ENCODE measurements at regions not wholly inside any gene's neighbourhood (a gene's known extent, or its start where the extent isn't known, plus 50 kb on each side); places are given as distances from the start of the nearest gene placed in this dataset.

DNA sequence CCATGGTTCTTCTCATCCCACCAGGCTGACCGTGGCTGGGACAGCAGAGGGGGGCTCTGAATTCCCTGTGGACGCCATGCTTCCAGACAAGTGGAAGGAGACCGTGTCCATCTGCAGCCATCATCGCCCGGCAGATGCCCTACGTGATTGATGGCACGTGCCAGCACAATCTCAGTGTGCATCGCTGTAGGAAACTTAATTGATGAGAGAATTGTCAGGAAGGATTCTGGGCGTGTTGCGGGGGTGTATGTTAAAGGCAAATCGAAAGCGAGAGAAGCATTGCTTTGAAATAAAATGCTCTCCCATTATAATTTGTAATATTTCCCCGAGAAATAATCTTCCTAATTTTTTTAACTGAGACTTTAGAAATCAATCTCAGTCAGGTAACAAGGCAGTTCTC, 185.5 kb upstream of the CDH4 start:
- no peak overlapping the region for H3K4me3 ChIP-seq (ENCODE audit: low read depth, low read length)
- TF ChIP-seq, protein P1, sequence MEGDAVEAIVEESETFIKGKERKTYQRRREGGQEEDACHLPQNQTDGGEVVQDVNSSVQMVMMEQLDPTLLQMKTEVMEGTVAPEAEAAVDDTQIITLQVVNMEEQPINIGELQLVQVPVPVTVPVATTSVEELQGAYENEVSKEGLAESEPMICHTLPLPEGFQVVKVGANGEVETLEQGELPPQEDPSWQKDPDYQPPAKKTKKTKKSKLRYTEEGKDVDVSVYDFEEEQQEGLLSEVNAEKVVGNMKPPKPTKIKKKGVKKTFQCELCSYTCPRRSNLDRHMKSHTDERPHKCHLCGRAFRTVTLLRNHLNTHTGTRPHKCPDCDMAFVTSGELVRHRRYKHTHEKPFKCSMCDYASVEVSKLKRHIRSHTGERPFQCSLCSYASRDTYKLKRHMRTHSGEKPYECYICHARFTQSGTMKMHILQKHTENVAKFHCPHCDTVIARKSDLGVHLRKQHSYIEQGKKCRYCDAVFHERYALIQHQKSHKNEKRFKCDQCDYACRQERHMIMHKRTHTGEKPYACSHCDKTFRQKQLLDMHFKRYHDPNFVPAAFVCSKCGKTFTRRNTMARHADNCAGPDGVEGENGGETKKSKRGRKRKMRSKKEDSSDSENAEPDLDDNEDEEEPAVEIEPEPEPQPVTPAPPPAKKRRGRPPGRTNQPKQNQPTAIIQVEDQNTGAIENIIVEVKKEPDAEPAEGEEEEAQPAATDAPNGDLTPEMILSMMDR (IDR thresholded peaks at IDR 0.05; ENCODE audit: low read depth, low read length) = no peak

DNA sequence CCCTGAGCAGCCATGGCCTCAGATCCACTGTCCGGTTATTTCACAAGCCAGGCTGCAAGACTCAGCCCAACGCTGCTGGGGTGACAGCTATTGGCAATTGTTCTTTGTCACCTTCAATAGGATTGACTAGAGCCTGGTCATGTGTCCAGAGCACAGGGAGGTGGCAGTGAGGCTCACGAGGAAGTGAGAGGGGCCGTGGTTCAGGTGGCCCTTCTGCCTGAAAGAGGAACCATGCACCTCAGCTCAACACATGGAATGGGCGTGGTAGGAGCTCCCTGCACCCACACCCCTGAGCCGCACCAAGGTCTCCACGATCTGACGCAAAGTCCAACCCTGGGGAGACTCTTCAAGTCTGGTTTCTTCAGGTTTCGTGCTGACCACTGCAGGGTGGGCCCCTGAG, 184.8 kb upstream of the CDH4 start:
- TF ChIP-seq, protein P1 (IDR thresholded peaks at IDR 0.05; ENCODE audit: low read depth, low read length) = no peak
- H3K4me3 ChIP-seq (ENCODE audit: low read depth, low read length) = no peak overlapping the region

GRCh38 chr20:61072398-61072797, 179.7 kb upstream of the CDH4 start:
- TF ChIP-seq, protein P1 (IDR thresholded peaks at IDR 0.05; ENCODE audit: low read depth, low read length) = no peak
- no peak overlapping the region for H3K4me3 ChIP-seq (ENCODE audit: low read depth, low read length)

- H3K4me3 ChIP-seq (ENCODE audit: low read depth, low read length) = no peak overlapping the region
- TF ChIP-seq, protein P1 (IDR thresholded peaks at IDR 0.05; ENCODE audit: low read depth, low read length) = no peak
These were observed 178.7 kb upstream of the CDH4 start for GRCh38 chr20:61073376-61073775.

GRCh38 chr20:61082720-61083119, 169.3 kb upstream of the CDH4 start:
- TF ChIP-seq, protein P1 (IDR thresholded peaks at IDR 0.05; ENCODE audit: low read depth, low read length) = no peak
- no peak overlapping the region for H3K4me3 ChIP-seq (ENCODE audit: low read depth, low read length)

- TF ChIP-seq, protein P1 (IDR thresholded peaks at IDR 0.05; ENCODE audit: low read depth, low read length) = no peak
- no peak overlapping the region for H3K4me3 ChIP-seq (ENCODE audit: low read depth, low read length)
These were observed 168.6 kb upstream of the CDH4 start for GRCh38 chr20:61083431-61083830.

GRCh38 chr20:61086031-61086430, 166.0 kb upstream of the CDH4 start:
- TF ChIP-seq, protein P1 (IDR thresholded peaks at IDR 0.05; ENCODE audit: low read depth, low read length) = no peak
- H3K4me3 ChIP-seq (ENCODE audit: low read depth, low read length) = no peak overlapping the region
